ENCODE measurements at regions not wholly inside any gene's neighbourhood (a gene's known extent, or its start where the extent isn't known, plus 50 kb on each side); places are given as distances from the start of the nearest gene placed in this dataset.

GRCh38 chr5:18523380-18523779 lies 889.1 kb downstream of the TAF11L14 start:
- Histone ChIP-seq H3K4me3 (replicated peaks in 1 of 4; ENCODE audit: control extremely low read depth in 1 of 4, insufficient read depth in 1 of 4, low read depth in 3 of 4, low read length in 4 of 4) (no peak overlapping the region), H3K4me2 (ENCODE audit: extremely low read depth, insufficient read depth, low read length) (no peak overlapping the region), H2AFZ (ENCODE audit: low read length) (no peak overlapping the region), H3K27me3 (ENCODE audit: control insufficient read depth, insufficient read depth, low read length) (no peaks in the 10 kb centered on the region), H3K36me3 (ENCODE audit: control insufficient read depth, insufficient read depth, low read length) (no peaks in the 10 kb centered on the region), H3K9ac (ENCODE audit: insufficient read depth, low read length) (no peak overlapping the region), H3K27ac (ENCODE audit: insufficient read depth, low read length) (no peak overlapping the region), H3K4me1 (ENCODE audit: control insufficient read depth, extremely low read depth, insufficient read depth, low read length) (no peaks in the 10 kb centered on the region), H4K20me1 (ENCODE audit: control insufficient read depth, extremely low read depth, insufficient read depth, low read length) (no peaks in the 10 kb centered on the region), H3K79me2 (ENCODE audit: control insufficient read depth, insufficient read depth, low read length) (no peaks in the 10 kb centered on the region), H3K9me3 (ENCODE audit: control insufficient read depth, insufficient read depth, low read depth, low read length) (no peaks in the 10 kb centered on the region)
- no peak for TF ChIP-seq EZH2 (IDR thresholded peaks at IDR 0.05; ENCODE audit: low read length, missing control alignments)
- TF ChIP-seq, protein P1, sequence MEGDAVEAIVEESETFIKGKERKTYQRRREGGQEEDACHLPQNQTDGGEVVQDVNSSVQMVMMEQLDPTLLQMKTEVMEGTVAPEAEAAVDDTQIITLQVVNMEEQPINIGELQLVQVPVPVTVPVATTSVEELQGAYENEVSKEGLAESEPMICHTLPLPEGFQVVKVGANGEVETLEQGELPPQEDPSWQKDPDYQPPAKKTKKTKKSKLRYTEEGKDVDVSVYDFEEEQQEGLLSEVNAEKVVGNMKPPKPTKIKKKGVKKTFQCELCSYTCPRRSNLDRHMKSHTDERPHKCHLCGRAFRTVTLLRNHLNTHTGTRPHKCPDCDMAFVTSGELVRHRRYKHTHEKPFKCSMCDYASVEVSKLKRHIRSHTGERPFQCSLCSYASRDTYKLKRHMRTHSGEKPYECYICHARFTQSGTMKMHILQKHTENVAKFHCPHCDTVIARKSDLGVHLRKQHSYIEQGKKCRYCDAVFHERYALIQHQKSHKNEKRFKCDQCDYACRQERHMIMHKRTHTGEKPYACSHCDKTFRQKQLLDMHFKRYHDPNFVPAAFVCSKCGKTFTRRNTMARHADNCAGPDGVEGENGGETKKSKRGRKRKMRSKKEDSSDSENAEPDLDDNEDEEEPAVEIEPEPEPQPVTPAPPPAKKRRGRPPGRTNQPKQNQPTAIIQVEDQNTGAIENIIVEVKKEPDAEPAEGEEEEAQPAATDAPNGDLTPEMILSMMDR (conservative IDR thresholded peaks at IDR 0.05 in 1 of 2, IDR thresholded peaks at IDR 0.05 in 1 of 2; ENCODE audit: low read depth in 1 of 2, low read length in 2 of 2) = no peak
- no peak for DNase-seq (ENCODE audit: low read depth in 2 of 2)

DNA sequence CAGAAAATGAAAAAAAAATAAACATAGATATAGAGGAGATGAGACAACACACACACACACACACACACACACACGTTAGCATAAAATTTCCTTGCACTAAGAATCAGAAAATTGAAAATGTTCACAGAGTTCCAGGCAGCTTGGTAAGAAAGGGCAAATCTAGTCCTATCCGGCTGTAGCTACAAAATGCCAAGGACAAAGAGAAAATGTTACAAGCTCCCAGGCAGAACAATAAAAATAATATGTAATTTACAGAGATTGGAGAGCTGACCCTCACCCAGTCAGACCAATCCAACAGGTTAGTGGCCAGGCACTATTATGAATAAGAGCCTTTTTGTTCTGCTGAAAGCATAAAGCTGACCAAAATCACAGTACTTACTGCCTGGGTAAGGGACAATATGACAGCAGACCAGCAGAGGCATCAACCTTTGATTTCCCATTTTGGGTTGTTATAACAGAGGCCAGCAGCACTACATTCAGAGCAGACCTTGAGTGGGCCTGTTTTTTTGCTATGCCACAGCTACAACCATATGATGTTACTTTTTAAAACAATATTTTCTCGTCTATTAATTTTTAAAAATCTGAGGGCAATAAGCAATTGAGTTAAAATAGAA lies 892.6 kb downstream of the TAF11L14 start:
- no peak overlapping the region for H3K4me2 ChIP-seq (ENCODE audit: extremely low read depth, insufficient read depth, low read length)
- no peaks in the 10 kb centered on the region for H3K4me1 ChIP-seq (ENCODE audit: control insufficient read depth, extremely low read depth, insufficient read depth, low read length)
- TF ChIP-seq EZH2 (IDR thresholded peaks at IDR 0.05; ENCODE audit: low read length, missing control alignments) = no peak
- TF ChIP-seq, protein P1 (conservative IDR thresholded peaks at IDR 0.05 in 1 of 2, IDR thresholded peaks at IDR 0.05 in 1 of 2; ENCODE audit: low read depth in 1 of 2, low read length in 2 of 2) = no peak
- H3K9ac ChIP-seq (ENCODE audit: insufficient read depth, low read length) = no peak overlapping the region
- H3K36me3 ChIP-seq (ENCODE audit: control insufficient read depth, insufficient read depth, low read length) = no peaks in the 10 kb centered on the region
- H3K27ac ChIP-seq (ENCODE audit: insufficient read depth, low read length) = no peak overlapping the region
- no peaks in the 10 kb centered on the region for H4K20me1 ChIP-seq (ENCODE audit: control insufficient read depth, extremely low read depth, insufficient read depth, low read length)
- no peak overlapping the region for H3K4me3 ChIP-seq (replicated peaks in 1 of 4; ENCODE audit: control extremely low read depth in 1 of 4, insufficient read depth in 1 of 4, low read depth in 3 of 4, low read length in 4 of 4)
- no peaks in the 10 kb centered on the region for H3K79me2 ChIP-seq (ENCODE audit: control insufficient read depth, insufficient read depth, low read length)
- H3K9me3 ChIP-seq (ENCODE audit: control insufficient read depth, insufficient read depth, low read depth, low read length) = no peaks in the 10 kb centered on the region
- no peak overlapping the region for H2AFZ ChIP-seq (ENCODE audit: low read length)
- no peaks in the 10 kb centered on the region for H3K27me3 ChIP-seq (ENCODE audit: control insufficient read depth, insufficient read depth, low read length)
- DNase-seq (ENCODE audit: low read depth in 2 of 2) = no peak

- Histone ChIP-seq H2AFZ (ENCODE audit: low read length) (no peak overlapping the region), H4K20me1 (ENCODE audit: control insufficient read depth, extremely low read depth, insufficient read depth, low read length) (no peaks in the 10 kb centered on the region), H3K27me3 (ENCODE audit: control insufficient read depth, insufficient read depth, low read length) (no peaks in the 10 kb centered on the region), H3K4me1 (ENCODE audit: control insufficient read depth, extremely low read depth, insufficient read depth, low read length) (no peaks in the 10 kb centered on the region), H3K9ac (ENCODE audit: insufficient read depth, low read length) (no peak overlapping the region), H3K9me3 (ENCODE audit: control insufficient read depth, insufficient read depth, low read depth, low read length) (no peaks in the 10 kb centered on the region), H3K4me3 (replicated peaks in 1 of 4; ENCODE audit: control extremely low read depth in 1 of 4, insufficient read depth in 1 of 4, low read depth in 3 of 4, low read length in 4 of 4) (no peak overlapping the region), H3K4me2 (ENCODE audit: extremely low read depth, insufficient read depth, low read length) (no peak overlapping the region), H3K27ac (ENCODE audit: insufficient read depth, low read length) (no peak overlapping the region), H3K79me2 (ENCODE audit: control insufficient read depth, insufficient read depth, low read length) (no peaks in the 10 kb centered on the region), H3K36me3 (ENCODE audit: control insufficient read depth, insufficient read depth, low read length) (no peaks in the 10 kb centered on the region)
- DNase-seq (ENCODE audit: low read depth in 2 of 2) = no peak
- no peak for TF ChIP-seq EZH2 (IDR thresholded peaks at IDR 0.05; ENCODE audit: low read length, missing control alignments)
- TF ChIP-seq, protein P1 (conservative IDR thresholded peaks at IDR 0.05 in 1 of 2, IDR thresholded peaks at IDR 0.05 in 1 of 2; ENCODE audit: low read depth in 1 of 2, low read length in 2 of 2) = no peak
Observed at GRCh38 chr5:18533137-18533536, 898.9 kb downstream of the TAF11L14 start.
